ENCODE measurements at regions not wholly inside any gene's neighbourhood (a gene's known extent, or its start where the extent isn't known, plus 50 kb on each side); places are given as distances from the start of the nearest gene placed in this dataset.
"Not testable (repeated sequence)": the region's sequence is repeated elsewhere in the genome, so short reads cannot be mapped to it uniquely, and the experiment has no call there.

GRCh38 chr2:194462883-194463282 is 1194.1 kb upstream of the SLC39A10 start:
- not testable (repeated sequence) for DNase-seq

GRCh38 chr2:194455358-194455757 is 1201.7 kb upstream of the SLC39A10 start:
- DNase-seq: no peak

GRCh38 chr2:194452504-194452903 is 1204.5 kb upstream of the SLC39A10 start:
- no peak for DNase-seq

GRCh38 chr2:194445226-194445625 is 1211.8 kb upstream of the SLC39A10 start:
- no peak for DNase-seq

GRCh38 chr2:194443926-194444325 is 1213.1 kb upstream of the SLC39A10 start:
- no peak for DNase-seq

GRCh38 chr2:194424683-194425209 is 1232.3 kb upstream of the SLC39A10 start:
- no peak for DNase-seq

GRCh38 chr2:194411221-194411620 is 1245.8 kb upstream of the SLC39A10 start:
- DNase-seq: no peak

- no peak for DNase-seq
Observed at GRCh38 chr2:194395818-194396217, 1261.2 kb upstream of the SLC39A10 start.

- DNase-seq: no peak
Observed at GRCh38 chr2:194385376-194385775, 1271.7 kb upstream of the SLC39A10 start.

GRCh38 chr2:194383401-194383800 is 1273.6 kb upstream of the SLC39A10 start:
- no peak for DNase-seq

GRCh38 chr2:194382221-194382620 is 1274.8 kb upstream of the SLC39A10 start:
- no peak for DNase-seq

- DNase-seq: no peak
Observed at GRCh38 chr2:194380011-194380410, 1277.0 kb upstream of the SLC39A10 start.

- DNase-seq: not testable (repeated sequence)
Observed at GRCh38 chr2:194367390-194367789, 1289.6 kb upstream of the SLC39A10 start.

- DNase-seq: no peak
Observed at GRCh38 chr2:194363878-194364277, 1293.1 kb upstream of the SLC39A10 start.

- DNase-seq: no peak
Observed at GRCh38 chr2:194363295-194363694, 1293.7 kb upstream of the SLC39A10 start.

- DNase-seq: no peak
Observed at GRCh38 chr2:194352505-194352904, 1304.5 kb upstream of the SLC39A10 start.

- no peak for DNase-seq
Observed at GRCh38 chr2:194346193-194346592, 1310.8 kb upstream of the SLC39A10 start.

GRCh38 chr2:194345347-194345746 is 1311.7 kb upstream of the SLC39A10 start:
- no peak for DNase-seq

GRCh38 chr2:194343167-194343566 is 1313.9 kb upstream of the SLC39A10 start:
- no peak for DNase-seq

GRCh38 chr2:194332799-194333490 is 1324.1 kb upstream of the SLC39A10 start:
- DNase-seq: no peak

GRCh38 chr2:194328456-194328855 is 1328.6 kb upstream of the SLC39A10 start:
- DNase-seq: no peak

- DNase-seq: no peak
Observed at GRCh38 chr2:194327196-194327888, 1329.7 kb upstream of the SLC39A10 start.

- no peak for DNase-seq
Observed at GRCh38 chr2:194323740-194324139, 1333.3 kb upstream of the SLC39A10 start.

GRCh38 chr2:194320520-194320919 is 1336.5 kb upstream of the SLC39A10 start:
- no peak for DNase-seq

Data from activated CD8-positive, alpha-beta memory T cell treated with anti-CD3 and anti-CD28 coated beads for 24 hours (primary cell).